Spleen (tissue), 7 donors: ENCODE measurements at regions not wholly inside any gene's neighbourhood (a gene's known extent, or its start where the extent isn't known, plus 50 kb on each side); places are given as distances from the start of the nearest gene placed in this dataset.

Experiments
- CTCF ChIP-seq, 11 experiments: fragments of 200-600 bp in 7 of 11; fragments of 450-650 bp in 4 of 11; sonication (generic) in 4 of 11; IDR thresholded peaks in 8 of 11; conservative IDR thresholded peaks in 3 of 11; 1 replicate in 7 of 11; 2 replicates in 4 of 11; pipeline versions ENCODE4 v1.4.0 to v1.8.0; 2016 to 2021; ENCODE audit warnings: antibody characterized with exemption in 11 of 11, inconsistent platforms in 4 of 11, mild to moderate bottlenecking in 1 of 11
- POLR2A ChIP-seq, 3 donors: fragments of 450-650 bp; IDR thresholded peaks; one replicate each; pipeline ENCODE4 v1.5.1; 2017; ENCODE audit warnings: antibody characterized with exemption in 3 of 3, mild to moderate bottlenecking in 1 of 3
- POLR2AphosphoS5 ChIP-seq, 3 donors: sonication (generic); formaldehyde crosslinking; IDR thresholded peaks; one replicate each; pipeline ENCODE4 v1.5.1; 2017; ENCODE audit warnings: antibody characterized with exemption in 3 of 3
- donor health status: DM: no; HTN: no; CAD: no; lungs with moderate emphysema.
- donor health status: DM: no; HTN: no; CAD: no.
- donor health status: DM: no; HTN: no; CAD: no.

- TF ChIP-seq CTCF (IDR thresholded peaks at IDR 0.05 in 8 of 11, conservative IDR thresholded peaks at IDR 0.05 in 3 of 11) (no peak), POLR2AphosphoS5 (IDR thresholded peaks at IDR 0.05) (no peak), POLR2A (IDR thresholded peaks at IDR 0.05) (no peak)
These were observed 219.4 kb upstream of the CIBAR2 start for GRCh38 chr16:85331688-85332087.
